Fibroblast of skin of left quadriceps (primary cell): ENCODE measurements at regions not wholly inside any gene's neighbourhood (a gene's known extent, or its start where the extent isn't known, plus 50 kb on each side); places are given as distances from the start of the nearest gene placed in this dataset.
"Not testable (repeated sequence)": the region's sequence is repeated elsewhere in the genome, so short reads cannot be mapped to it uniquely, and the experiment has no call there.

Experiments used
- DNase-seq, 2 experiments: peaks; one replicate each; pipeline ENCODE4 v3.0.0-alpha.2; 2013; ENCODE audit warnings: low read depth in 2 of 2

DNA sequence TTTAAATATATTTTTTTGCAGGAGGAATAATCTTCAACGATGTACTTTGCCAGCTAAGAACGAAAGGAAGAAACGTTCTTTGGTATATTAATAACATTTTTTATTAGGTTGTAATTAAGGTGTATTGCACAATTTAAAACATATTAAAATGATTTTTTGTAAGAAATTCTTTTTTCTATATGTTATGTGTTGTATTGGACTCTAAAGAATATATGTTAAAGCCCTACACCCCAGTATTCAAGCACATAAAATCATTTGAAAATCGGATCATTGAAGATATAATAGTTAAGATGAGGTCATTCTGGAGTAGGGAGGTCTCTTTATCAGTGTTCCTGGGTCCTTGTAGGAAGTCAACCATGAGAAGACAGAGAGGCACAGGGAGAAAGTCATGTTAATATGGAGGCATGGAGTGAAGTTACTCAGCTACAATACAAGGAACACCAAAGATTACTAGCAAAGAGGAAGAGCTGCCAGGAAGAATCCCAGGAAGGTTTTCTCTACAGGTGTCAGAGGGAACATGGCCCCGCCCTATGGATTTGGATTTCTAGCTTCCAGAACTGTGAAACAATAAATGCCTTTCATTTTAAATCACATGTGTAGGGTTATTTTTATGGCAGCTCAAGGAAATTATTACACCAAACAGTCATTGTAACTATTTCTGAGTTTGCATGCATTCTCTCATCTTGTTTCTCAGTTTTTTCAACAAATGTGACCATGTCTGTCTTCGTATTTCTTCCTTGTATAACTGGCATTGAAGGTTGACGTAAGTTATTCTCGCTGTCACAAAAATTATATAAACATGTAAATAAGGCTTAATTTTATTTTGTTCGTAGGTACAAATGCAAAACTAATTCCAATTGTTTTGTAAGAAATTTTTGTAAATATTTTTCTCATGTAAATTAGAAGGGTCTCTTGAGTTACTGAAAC is 75.4 kb upstream of the VPREB1 start:
- no peak for DNase-seq

DNA sequence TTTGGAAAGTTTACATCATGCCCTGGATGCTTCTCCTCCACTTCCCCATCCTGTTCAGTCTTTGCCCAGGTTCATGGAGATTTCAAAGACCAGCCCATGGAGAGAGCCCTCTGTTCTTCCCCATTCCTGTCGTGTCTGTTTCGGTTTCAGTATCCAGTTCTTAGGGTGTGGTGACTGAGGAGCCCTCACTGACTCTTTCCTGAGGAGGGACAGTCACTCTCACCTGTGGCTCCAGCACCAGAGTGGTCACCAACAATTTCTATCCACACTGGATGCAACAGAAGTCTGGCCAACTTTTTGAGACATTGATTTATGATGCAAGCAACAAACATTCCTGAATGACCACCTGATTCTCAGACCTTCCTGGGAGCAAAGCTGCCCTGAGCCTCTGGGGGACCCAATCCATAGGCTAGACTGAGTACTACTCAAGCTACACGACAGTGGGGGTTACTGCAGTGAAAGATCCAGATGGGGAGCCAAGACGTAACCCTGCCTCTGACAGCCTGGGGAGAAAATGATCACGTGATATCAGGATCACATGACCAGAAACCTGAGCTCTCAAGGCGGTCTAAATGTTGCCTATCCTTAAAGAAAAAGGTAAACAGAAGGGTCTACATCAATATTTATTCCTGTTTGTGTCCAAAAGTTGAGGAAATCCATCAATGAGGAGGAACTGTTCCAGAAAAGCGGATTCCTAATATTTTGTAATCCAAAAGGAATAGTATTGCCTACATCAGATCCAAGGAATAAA is 76.2 kb upstream of the VPREB1 start:
- DNase-seq, result peak; percentile 19 to 21

- no peak for DNase-seq
Measured at GRCh38 chr22:22167791-22168189, 76.8 kb upstream of the VPREB1 start.

- no peak for DNase-seq
Measured at GRCh38 chr22:22166941-22167713, 77.5 kb upstream of the VPREB1 start.

DNA sequence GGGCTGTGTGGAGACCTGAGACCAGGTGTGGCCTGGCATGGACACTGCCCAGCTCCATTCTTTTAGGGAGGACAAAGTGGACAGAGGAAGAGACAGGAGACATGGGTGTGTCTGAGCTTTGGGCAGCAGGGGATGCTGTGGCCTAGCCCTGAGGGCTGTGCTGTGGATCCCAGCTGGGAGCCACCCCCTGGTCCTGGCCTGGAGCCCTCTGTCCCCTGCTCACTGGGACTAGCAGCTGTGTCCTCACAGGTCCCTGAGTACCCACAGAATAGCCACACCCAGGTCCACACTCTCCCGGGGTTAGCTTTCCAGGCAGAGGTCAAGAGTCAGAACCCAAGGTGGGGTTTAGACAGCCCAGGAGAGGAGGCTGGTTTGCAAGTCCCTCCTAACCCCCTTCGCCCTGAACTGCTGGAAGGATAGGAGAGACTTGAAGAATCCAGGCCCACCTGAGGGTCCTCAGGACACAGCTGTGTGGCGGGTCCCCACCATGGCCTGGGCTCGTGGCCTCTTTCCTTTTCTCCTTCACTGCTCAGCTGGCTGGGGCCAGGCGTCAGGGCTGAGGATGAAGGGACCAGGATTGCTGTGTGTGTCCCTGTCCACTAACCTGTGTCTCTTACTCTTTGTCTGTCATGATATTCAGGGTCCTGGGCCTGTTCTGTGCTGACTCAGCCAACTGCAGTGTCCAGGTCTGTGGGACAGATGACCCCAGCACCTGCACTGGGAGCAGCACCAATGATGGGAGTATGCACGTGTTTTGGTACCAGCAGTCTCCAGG is 78.5 kb upstream of the VPREB1 start:
- DNase-seq, result no peak

DNA sequence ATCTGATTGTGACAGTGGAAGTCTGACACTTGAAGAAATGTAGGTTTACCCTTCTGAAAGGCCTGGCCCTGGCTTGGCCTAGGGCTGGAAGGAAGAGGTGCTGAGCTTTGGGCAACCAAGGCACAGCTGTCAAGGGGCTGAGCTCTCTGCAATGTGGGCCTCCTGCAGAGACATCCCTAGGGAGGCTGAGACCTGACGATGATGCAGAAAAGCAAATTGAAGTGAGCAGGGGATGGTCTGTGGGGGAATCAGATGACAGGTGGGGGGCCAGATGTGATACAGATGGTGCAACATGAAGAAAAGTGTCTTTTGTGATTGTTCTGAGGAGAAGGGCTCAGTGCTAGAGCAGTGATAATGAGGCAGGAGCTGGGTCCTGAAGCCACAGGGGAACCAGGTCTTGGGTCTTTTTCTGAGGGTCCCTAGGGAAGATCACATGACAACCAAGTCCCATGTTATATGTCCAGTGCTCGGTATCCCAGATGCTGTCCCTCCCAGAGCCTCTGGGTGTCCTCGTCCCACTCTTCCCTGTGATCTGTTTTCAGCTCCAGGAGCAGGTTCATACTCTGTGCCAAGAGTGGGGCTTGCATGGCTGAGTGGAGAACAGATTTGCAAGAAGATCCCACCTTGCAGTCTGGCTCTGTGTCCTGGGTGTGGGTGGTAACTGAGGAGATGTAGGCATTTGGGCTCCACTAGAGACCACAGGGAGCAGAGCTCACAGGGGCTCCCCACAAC is 79.9 kb upstream of the VPREB1 start:
- DNase-seq, result no peak

- no peak for DNase-seq
Measured at GRCh38 chr22:22161924-22162851, 82.4 kb upstream of the VPREB1 start.

GRCh38 chr22:22160768-22161167 is 83.8 kb upstream of the VPREB1 start:
- DNase-seq, result not testable (repeated sequence)

DNA sequence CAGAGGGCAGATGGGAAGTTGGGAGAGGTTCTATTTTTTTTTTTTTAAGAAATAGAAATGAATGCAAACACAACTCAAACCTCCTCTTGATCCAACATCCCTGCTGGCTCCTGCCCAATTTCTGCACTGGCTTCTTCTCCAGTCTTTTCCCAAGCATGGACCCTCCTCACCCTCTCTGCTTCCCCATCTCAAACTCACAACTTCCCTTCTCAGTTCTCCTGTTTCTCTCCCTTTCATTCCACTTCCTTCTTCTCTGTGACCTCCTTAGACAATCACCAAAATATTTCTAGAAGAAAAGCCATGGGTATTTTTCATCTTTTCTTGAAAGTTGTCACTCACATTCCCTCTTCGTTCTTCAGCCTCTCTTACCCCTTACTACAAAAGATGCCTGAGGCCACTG is 85.2 kb upstream of the VPREB1 start:
- no peak for DNase-seq

DNA sequence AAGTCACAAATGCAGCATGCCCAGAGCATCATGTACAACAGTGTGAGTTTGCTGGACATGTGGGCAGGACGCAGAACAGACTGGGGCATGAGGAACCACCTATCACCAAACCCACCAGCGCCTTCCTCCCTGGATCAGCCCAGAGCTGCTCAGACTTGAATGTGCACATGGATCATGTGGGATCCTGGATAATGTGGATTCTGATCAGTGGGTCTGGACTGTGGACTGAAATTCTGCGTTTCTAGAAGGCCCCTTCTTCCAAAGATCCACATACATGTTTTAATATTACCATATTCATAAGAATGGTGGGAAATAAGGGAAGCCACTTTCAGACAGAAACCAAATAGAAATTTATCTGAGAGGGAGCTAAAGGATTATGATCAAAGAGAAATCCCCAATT is 85.6 kb upstream of the VPREB1 start:
- DNase-seq, result no peak

DNA sequence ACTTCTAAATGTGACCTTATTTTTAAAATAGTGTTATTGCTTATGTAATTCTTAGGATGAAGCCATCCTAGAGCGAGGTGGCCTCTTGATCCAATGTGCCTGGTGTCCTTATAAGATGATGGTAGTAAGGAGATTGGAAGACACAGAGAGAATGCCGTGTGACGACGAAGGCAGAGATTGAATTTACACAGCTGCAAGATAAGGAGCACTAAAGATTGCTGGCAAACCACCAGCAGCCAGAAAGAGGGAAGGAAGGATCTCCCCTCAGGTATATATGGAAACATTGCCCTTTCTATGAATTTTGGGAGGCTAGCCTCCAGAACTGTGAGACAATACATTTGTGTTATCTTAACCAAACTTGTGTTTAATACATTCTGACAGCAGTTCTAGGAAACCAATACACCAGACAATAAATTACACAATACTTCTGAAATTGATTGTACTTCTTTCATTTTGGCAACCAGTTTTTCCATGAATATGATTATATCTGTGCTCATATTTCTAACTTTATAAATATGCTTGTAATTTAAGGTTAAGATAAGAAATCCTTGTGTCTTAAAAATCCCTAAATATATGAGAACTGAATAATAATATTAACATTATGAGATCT is 86.3 kb upstream of the VPREB1 start:
- DNase-seq, result no peak

- DNase-seq, result no peak
Measured at GRCh38 chr22:22157348-22157725, 87.2 kb upstream of the VPREB1 start.

DNA sequence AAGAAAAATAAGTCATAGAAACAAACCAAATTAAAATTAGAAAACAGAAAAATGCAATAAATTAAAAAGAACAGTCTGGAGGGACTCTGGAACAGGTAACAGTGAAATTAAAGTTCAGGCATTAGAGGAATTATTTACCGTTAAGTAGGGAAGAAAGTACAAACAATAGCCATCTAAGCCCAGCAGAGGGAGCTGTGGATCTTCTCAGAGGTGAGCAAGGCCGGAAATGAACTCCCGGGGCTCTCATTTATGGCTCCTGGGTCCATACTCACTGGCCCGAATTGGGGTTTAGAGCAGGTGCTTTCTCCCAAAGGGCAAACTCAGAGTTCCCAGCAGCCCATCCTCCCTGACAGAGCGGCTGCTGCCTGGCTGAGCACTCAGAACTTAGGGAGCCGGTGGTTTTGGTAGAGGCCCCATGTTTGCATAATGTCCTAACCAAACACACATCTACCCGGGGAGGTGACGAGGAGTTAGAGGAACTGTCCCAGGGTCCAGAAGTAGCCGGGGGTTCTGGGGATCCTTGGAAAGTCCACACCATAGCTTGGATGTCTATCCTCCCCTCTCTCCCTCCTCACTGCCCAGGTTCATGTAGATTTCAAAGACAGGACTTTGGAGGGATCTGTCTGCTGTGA is 87.8 kb upstream of the VPREB1 start:
- DNase-seq, result peak; percentile 25 to 28

DNA sequence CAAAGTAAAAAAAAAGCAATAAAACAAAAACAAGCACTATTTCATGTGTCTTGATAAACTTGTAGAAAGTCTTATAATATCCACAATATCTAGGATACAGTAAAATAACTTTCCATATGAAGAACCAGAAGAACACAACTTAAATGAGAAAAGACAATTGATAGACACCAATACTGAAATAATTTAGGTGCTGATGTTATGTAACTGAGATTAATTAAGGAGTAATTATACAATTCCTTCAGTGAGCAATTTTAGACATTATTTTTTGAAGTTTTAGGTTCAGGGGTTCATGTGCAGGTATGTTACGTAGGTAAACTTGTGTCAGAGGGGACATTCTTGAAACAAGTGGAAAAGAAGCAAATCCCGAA is 88.3 kb upstream of the VPREB1 start:
- DNase-seq, result no peak

DNA sequence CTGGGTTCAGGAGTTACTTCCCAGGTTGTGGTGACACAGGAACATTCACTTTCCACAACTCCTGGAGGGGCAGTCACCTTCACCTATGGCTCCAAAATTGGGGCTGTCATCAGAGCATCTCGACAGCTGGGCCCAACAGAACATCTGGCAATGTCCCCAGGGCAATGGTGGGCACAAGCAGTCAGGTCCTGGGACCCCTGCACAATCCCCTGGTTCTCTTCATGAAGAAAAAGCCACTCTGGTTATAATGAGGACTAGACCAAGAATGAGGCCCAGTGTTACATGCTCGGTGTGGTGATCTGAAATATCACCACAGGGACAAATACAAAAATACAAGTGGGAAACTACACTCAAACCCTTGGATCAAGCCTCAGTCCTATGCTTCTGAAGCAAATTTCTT is 89.0 kb upstream of the VPREB1 start:
- no peak for DNase-seq

DNA sequence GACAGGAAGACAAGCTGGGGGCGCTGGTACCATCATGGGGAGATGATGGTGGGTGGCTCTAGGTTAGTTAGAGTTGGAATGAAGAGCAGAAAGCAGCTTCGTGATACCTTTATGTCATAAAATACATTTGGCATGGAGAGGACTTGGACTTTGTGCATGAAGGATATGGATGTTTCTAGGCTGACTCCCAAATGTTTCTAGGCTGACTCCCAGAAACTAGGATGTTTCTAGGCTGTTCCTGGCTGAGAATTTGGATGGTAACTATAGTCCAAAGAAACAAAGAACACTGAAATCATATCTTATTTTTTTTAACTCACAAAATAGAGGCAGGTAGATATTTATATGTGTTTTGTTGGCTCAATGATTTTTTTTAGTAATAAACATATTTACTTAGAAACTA is 89.4 kb upstream of the VPREB1 start:
- DNase-seq, result no peak

DNA sequence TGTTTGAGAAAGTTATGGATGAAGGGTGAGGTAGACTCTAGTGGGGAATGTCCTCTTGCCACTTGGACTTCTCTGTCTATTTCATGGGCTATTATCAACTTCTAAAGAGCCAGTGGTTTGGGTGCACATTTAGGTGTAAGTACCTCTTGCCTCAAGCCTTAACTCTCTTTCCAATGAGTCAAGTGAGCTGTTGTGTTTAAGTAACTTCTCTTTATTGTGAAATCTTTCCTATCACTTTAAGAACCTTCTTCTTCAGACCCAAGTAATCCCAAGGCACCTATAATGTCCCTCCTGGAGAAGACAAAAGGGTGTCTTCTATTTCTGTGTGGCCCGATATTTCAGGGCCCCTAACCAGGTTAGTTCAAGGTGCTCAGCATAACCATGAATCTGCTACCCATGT is 90.5 kb upstream of the VPREB1 start:
- DNase-seq, result no peak

DNA sequence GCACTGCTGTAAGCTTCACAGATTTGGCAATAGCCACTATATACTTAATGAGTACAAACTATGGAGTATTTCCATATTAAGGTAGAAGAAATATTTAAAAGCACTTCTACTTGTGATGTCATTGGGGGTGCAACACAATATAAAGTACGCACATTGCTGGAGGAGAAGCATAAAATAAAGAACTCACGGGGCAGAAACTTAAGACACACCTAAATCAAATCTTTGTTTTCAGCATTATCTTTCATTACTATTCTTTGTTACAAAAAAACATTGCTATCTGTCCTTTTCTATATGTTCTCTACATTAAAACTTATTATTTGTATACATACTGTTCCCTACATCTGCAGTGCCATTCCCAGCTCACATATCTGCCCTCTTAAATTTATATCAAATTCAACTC is 93.3 kb upstream of the VPREB1 start:
- no peak for DNase-seq

DNA sequence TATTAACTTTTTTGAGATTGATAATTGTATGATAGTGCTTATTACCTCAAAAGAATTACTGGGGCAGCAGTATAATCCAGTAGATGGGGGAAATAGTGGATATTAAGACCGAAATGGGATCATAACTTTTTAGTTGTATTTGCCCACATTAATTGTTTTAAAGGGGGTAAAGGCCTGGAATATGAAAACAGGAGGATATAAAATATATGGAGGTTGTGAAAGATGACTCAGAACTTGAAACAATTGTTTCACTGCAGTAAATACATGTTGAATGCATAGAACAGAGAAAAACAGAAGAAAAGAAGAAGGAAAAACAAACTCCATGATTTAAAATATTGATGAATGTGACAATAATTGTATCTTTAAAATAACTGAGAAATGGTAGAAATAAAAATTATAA is 94.1 kb upstream of the VPREB1 start:
- no peak for DNase-seq
